Neural progenitor cell (in vitro differentiated cells): ENCODE measurements at regions not wholly inside any gene's neighbourhood (a gene's known extent, or its start where the extent isn't known, plus 50 kb on each side); places are given as distances from the start of the nearest gene placed in this dataset.

Source experiments
- CTCF ChIP-seq: fragments of 200-600 bp; sonication (generic); IDR thresholded peaks from 2 replicates; pipeline ENCODE4 v1.5.1; 2017; ENCODE audit warnings: antibody characterized with exemption, mild to moderate bottlenecking
- EZH2phosphoT487 ChIP-seq: fragments of 200-600 bp; sonication (generic); IDR thresholded peaks from 2 replicates; pipeline ENCODE4 v1.6.1; 2017; ENCODE audit warnings: antibody characterized with exemption

- TF ChIP-seq CTCF (no peak), EZH2phosphoT487 (no peak)
These were observed 383.8 kb downstream of the LMO4 start for GRCh38 chr1:87712261-87713010.
